NCI-H1436 (cell line): ENCODE measurements at regions not wholly inside any gene's neighbourhood (a gene's known extent, or its start where the extent isn't known, plus 50 kb on each side); places are given as distances from the start of the nearest gene placed in this dataset.

Experiments
- DNase-seq: peaks from one replicate; lab custom pipeline; 2025; lab: John Stamatoyannopoulos, UW

DNA sequence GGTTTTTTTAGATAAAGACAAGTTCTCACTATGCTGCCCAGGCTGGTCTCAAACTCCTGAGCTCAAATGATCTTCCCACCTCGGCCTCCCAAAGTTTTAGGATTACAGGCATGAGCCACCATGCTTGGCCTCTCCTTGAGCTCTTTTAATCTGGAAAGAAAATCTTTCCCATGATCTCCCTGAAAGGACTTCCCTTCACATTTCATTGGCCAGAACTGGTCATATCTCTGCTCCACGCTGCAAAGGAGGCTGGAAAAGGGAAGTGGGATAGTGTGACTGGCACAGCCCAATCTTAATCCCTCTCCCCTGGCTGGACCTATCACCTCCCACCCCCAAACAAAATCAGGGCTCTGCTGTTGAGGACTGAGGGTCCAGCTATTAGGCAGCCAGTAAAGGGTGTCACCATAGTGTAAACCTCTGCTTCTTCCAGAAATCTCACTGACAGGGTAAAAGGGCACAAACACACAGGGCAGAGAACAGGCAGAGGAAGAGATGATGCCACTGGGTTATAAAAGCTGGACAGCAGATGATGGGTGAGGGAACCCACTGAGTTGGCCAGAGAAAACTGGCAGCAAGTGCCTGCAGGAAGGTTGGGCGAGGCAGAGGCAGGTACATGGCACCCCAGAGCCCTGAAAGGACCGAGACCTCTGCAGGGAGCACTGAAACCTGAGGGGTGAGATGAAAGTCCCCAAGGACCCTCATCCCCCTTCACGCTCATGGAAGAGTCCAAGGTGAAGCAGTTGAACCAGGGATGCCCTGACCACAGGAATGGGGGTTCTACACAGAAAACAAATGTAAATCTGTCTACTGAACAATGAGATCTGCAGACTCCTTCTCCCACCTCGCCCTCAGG, 83.1 kb upstream of the PTPN1 start:
- no peak for DNase-seq

- no peak for DNase-seq
These were observed 82.5 kb upstream of the PTPN1 start for GRCh38 chr20:50427719-50428083.

DNA sequence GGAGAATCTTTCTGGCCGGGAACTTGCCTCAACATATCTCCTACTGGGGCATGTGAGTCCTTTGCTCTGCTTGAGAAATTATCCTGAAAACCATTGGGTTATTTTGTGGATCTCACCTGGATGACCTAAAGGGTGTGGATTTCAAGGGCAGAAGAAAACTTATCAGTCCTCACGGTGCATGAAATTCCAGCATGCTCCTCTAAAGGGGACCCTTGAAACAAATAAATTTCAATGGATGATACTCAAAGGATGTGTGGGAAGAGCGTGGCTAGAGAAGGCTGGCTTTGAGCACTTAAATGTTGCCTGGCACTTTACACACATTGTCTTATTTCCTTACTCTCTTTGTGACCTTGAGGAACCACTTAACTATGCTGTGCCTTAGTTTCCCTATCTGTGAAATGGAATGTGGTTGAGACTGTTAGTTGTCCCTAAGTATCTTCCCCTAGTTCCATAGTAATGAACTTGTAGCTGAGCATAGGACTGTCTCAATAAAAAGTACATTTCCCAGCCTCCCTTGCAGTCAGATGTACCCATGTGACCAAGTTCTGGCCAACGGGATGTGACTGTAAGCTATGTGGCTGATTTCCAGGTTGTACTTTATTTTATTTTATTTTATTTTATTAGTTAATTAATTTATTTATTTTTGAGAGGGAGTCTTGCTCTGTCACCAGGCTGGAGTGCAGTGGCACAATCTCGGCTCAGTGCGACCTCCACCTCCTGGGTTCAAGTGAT, 81.9 kb upstream of the PTPN1 start:
- DNase-seq, result no peak

DNA sequence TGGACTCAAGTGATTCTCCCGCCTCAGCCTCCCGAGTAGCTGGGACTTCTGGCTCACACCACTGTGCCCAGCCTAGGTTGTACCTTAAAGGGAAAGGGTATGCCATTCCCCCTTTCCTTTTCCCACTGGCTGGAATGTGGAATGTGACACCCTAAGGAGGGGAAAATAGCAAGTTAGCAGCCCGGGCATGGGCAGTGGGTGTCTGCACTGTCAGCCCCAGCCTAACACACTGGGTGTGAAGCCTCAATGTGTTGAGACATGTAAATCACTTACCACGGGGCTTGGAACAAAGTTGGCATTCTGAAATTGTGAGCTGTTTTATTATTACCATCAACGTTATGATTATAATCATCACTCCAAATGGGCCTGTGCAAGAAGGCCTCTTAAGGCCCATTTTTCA, 80.8 kb upstream of the PTPN1 start:
- no peak for DNase-seq

GRCh38 chr20:50431066-50431450, 79.1 kb upstream of the PTPN1 start:
- DNase-seq, result no peak

DNA sequence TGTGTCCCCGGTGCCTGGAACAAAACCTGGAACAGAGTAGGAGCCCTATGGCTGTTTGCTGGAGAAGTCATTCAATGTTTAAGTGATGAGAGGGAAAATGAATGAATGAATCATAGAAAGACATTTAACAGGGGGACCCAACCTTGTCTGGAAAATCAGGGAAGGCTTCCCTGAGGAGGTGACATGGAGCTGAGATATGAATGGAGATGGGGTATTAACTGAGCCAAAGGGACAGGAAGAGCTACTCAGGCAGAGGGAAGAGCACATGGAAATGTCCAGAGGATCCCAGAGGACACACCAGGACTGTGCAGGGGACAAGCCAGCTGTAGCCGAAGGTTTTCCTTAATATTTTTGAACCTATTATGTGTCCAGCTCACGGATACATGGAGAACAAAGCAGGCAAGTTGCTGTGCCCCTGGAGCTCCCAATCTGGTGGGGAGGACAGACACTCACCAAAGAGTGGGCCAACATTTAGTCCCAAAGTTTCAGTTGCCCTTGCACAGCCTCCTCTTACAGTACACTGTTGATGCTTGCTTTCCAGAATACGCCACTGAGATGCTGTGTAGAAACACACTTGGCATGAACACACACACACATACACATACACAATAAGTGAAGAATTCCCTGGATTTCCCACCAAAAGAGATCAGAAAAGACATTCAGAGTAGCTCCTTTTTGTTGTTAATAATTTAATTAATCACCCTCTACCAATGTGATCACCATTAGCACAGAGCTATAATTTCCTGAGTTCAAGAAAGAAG, 77.0 kb upstream of the PTPN1 start:
- DNase-seq, result no peak

- DNase-seq, result no peak
These were observed 75.9 kb upstream of the PTPN1 start for GRCh38 chr20:50434321-50434652.

DNA sequence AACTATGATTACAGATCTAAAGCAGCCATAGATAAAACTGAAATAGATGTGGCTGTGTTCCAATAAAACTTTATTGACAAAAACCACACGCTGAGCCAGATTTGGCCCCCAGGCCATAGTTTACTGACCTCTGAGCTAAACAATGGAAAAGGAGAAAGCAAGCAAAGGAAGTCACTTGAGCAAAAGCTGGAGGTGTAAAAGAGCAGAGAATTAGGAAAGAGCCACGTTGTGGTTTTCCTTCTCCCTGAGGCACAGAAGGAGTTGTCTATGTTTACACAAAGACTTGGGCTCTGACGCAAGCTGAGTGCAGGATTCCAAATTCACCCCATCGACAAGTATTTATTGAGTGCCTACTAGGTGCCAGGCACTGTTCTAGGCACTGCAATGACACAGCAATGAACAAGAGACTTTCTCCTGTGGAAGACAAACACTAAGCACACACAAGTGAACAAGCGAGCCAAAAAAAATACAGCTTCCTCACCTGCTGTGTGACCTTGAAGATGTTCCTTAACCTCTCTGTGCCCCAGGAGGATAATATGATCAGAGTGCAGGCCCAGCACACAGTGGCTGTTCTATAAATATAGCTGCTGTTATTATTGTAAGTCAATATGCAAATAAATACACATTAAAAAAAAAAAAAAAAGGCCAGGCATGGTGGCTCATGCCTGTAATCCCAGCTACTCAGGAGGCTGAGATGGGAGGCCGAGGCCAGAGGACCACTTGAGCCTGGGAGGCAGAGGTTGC, 75.4 kb upstream of the PTPN1 start:
- DNase-seq, result no peak

DNA sequence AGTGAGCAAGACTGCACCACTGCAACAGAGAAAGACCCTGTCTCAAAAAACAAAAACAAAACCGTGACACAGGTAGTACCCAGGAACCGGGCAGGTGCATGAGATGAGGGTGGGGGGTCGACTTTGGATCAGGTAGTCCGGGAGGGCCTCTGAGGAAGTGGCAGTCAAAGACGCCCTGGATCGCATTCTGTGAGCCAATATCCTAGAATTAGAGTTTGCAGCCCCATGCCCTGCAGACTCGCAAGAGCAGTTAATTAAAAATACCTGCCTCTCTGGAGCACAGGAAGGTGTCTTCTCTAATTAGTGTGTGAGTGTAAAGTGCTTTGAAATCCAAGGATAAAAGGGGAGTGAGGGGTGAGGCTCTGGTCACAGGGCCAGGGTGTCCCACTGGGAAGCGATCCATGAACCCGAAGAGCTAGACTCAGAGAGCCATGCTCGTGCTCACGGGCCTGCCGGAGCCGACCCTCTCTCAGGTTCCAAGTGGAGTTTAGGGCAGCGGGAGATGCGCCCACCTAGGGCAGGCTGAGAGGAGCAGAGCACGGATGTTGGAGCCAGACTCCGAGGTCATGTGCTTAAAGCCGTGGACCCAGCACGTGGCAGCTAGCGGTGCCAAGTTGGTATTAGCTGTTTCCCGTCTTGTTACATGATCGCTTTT, 74.7 kb upstream of the PTPN1 start:
- DNase-seq, result no peak

DNA sequence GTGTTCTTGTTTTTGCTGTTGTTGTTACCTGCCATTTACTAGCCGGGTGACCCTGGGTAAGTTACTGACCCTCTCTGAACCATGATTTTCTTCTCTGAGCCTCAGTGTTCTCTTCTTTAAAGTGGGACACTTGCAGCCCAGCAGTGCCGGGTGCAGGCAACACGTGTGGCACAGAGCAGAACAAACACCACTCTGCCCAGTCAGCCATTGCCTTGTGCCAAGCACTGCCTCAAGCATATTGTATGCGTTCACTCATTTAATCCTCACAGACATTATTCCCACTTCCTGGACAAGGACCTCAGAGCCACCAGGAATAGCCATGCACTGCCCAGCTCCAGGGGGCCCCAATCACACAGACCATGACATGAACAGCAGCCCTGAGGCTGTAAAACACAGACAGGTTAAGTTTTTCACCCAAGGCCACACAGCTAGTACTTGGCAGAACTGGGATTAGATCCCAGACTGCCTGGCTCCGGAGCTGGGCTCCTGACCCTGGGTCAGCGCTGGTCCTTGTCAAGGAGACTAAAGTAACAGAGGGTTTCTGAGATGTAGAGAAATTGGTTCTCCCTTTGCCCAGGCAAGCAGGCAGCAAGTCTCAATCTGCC, 74.0 kb upstream of the PTPN1 start:
- DNase-seq, result no peak

GRCh38 chr20:50436696-50437095, 73.5 kb upstream of the PTPN1 start:
- DNase-seq, result no peak

DNA sequence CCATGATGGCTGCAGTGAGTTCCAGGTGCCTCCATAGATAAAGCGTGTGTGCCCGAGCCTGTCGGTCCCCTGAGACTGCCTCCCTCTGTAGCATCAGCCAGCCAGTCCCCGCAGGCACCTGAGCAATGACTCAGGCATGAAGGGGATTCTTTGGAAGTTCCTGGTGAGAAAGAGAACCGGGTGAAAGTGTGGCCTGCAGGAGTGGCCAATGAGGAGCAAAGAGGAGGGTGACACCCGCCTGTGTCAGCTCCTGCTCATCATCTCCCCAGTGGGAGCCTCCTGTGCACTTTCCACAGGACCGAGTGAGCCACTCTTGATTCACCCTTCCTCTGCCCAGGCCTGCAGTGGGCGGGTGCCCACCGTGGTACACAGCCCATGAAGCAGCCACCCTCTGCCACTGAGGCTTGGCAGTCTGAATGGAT, 71.2 kb upstream of the PTPN1 start:
- DNase-seq, result no peak

GRCh38 chr20:50439539-50440453, 70.4 kb upstream of the PTPN1 start:
- no peak for DNase-seq

DNA sequence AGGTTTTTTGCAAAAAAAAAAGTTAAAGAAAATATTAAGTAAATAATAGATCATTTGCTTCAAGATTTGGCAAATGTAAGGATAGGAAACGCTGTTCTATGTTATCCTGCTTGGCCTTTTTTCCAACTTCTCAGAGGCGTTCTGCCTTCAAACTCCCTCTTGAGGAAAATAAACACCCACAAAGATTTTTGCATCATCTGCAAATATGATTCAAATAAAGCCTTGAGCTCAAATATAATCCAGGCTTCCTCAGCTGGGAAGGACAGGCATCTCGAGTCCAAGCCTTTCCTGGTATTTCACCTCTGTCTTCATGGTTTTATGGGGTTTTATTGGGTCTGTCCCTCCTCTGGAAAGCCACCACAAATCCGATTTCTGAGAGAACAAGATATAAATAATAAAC, 67.7 kb upstream of the PTPN1 start:
- no peak for DNase-seq

DNA sequence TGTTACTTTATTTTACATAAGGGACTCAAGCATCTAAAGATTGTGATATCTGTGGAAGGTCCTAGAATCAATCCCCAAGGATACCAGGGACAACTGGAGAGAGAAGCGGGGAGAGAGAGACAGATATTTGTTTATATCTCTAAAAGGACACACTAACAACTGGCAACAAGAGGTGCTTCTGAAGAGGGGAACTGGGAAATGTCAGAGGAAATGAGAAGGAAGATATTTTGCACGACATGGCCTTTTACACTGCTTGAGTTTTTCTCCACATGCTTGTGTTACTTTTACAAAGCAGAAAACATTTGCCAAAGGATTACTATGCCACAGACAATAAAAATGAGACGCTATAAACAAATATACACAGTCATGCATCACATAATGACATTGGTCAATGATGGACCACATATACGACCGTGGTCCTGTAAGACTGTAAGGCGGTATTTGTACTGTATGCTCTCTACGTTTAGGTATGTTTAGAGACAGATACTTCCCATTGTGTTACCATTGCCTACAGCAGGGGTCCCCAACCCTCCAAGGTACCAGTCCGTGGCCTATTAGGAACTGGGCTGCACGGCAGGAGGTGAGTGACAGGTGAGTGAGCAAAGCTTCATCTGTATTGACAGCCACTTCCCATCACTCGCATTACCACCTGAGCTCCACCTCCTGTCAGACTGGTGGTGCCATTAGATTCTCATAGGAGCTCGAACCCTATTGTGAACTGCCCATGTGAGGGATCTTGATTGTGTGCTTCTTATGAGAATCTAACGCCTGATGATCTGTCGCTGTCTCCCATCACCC, 64.6 kb upstream of the PTPN1 start:
- no peak for DNase-seq

- no peak for DNase-seq
These were observed 63.7 kb upstream of the PTPN1 start for GRCh38 chr20:50446351-50447101.

DNA sequence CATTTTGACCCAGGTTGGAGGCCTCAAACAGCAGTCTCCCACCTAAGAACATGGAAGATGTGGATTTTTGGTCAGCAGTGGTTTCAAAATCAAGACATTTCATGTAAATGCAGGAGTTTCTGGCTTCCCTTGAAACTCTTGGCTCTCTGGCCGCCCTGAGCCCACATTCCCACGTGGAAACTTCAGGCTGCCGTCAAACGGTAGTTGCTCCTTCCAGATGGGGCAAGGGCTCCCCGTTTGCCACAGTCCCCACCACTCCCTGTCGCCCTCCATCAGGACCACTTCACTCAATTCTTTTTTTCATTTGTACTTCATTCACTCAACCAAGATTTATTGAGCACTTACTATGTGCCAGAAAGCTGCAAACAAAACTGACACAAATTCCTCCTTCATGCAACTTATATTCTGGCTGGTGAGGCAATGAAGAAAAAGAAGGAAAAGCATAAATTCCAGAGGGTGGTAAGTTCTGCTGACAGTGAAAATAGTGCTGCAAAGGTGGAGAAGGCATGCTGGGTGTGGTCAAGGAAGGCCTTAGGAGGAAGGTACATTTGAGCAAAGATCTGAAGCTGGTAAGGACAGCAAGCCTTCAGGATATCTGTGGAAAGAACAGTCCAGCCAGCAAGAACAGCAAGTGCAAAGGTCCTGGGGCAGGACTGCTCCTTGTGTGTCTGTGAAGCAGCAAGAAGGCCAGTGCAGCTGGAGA, 62.9 kb upstream of the PTPN1 start:
- no peak for DNase-seq

DNA sequence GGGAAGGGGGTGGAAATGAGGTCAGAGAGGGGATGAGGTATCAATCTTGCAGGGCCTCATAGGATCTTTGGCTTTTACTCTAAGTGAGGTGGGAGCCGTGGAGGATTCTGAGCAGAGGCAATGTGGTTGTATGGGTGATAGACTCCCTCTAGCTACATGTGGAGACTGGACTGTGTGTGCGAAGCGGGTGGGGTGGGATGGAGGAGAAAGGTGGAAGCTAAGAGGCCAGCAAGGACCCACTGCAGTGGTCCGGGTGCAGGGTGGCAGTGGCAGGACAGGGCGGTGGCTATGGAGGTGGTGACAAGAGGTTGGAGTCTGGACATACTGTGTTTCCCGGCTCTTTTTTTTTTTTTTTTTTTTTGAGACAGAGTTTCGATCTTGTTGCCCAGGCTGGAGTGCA, 62.4 kb upstream of the PTPN1 start:
- DNase-seq, result no peak
